HL-60 (cell line): ENCODE measurements at regions not wholly inside any gene's neighbourhood (a gene's known extent, or its start where the extent isn't known, plus 50 kb on each side); places are given as distances from the start of the nearest gene placed in this dataset.
"Not testable (repeated sequence)": the region's sequence is repeated elsewhere in the genome, so short reads cannot be mapped to it uniquely, and the experiment has no call there.

Experiments used
- DNase-seq, 2 experiments: peaks; one replicate each; pipeline ENCODE4 v3.0.0-alpha.2; 2010 to 2020; ENCODE audit warnings: low read depth in 1 of 2, low spot score in 1 of 2
- H3K27ac ChIP-seq: fragments of 250-450 bp; sonication (Bioruptor Pico); replicated peaks from 2 replicates; pipeline ENCODE4 v1.5.1; 2020; ENCODE audit warnings: mild to moderate bottlenecking, moderate library complexity
- H3K27me3 ChIP-seq: fragments of 250-450 bp; sonication (Bioruptor Pico); 2 replicates; pipeline ENCODE4 v1.5.1; 2021; ENCODE audit warnings: mild to moderate bottlenecking, moderate library complexity; ENCODE audit not compliant: insufficient read depth, poor library complexity, severe bottlenecking
- H3K4me3 ChIP-seq: replicated peaks from 2 replicates; pipeline ENCODE4 v1.5.1; 2011; ENCODE audit warnings: mild to moderate bottlenecking, control low read depth, low read length; ENCODE audit not compliant: insufficient read depth
- GABPA ChIP-seq: IDR thresholded peaks from 2 replicates; pipeline ENCODE4 v1.6.1; 2012; ENCODE audit warnings: low read depth
- POLR2AphosphoS5 ChIP-seq: IDR thresholded peaks from 2 replicates; pipeline ENCODE4 v1.6.1; 2012; ENCODE audit warnings: low read depth
- SPI1 ChIP-seq: IDR thresholded peaks from 2 replicates; pipeline ENCODE4 v1.6.1; 2012; ENCODE audit warnings: low read depth, mild to moderate bottlenecking, borderline replicate concordance
- TF ChIP-seq, protein P1 (sequence below): IDR thresholded peaks from one replicate; pipeline ENCODE4 v1.5.1; 2011; ENCODE audit warnings: low read length, control low read depth, inconsistent platforms; ENCODE audit not compliant: insufficient read depth
- TF ChIP-seq, protein P2 (sequence below): IDR thresholded peaks from 2 replicates; pipeline ENCODE4 v1.6.1; 2012; ENCODE audit warnings: low read depth; ENCODE audit not compliant: insufficient replicate concordance

DNA sequence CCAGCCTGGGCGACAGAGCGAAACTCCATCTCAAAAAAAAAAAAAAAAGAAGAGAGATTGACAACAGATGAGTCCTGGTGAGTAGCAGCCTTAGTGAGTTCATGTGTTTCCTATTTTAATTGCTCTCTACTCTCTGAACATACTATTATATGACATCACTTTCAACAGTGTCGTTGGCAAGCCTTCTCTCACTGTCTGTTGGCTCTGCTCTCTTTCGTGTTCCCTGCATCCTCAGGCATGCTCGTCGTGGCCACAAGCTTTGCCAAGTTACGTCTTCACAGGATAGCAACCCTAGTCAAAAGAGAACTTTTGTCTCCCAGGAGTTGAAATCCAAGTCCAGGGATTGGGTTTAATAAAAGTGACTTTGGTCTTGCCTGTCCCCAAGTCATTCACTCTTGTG, 117.1 kb upstream of the EGFL6 start:
- Histone ChIP-seq H3K4me3 (no peak overlapping the region), H3K27ac (no peak overlapping the region), H3K27me3 (no peaks in the 10 kb centered on the region)
- TF ChIP-seq, protein P1, sequence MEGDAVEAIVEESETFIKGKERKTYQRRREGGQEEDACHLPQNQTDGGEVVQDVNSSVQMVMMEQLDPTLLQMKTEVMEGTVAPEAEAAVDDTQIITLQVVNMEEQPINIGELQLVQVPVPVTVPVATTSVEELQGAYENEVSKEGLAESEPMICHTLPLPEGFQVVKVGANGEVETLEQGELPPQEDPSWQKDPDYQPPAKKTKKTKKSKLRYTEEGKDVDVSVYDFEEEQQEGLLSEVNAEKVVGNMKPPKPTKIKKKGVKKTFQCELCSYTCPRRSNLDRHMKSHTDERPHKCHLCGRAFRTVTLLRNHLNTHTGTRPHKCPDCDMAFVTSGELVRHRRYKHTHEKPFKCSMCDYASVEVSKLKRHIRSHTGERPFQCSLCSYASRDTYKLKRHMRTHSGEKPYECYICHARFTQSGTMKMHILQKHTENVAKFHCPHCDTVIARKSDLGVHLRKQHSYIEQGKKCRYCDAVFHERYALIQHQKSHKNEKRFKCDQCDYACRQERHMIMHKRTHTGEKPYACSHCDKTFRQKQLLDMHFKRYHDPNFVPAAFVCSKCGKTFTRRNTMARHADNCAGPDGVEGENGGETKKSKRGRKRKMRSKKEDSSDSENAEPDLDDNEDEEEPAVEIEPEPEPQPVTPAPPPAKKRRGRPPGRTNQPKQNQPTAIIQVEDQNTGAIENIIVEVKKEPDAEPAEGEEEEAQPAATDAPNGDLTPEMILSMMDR = no peak
- TF ChIP-seq, protein P2, sequence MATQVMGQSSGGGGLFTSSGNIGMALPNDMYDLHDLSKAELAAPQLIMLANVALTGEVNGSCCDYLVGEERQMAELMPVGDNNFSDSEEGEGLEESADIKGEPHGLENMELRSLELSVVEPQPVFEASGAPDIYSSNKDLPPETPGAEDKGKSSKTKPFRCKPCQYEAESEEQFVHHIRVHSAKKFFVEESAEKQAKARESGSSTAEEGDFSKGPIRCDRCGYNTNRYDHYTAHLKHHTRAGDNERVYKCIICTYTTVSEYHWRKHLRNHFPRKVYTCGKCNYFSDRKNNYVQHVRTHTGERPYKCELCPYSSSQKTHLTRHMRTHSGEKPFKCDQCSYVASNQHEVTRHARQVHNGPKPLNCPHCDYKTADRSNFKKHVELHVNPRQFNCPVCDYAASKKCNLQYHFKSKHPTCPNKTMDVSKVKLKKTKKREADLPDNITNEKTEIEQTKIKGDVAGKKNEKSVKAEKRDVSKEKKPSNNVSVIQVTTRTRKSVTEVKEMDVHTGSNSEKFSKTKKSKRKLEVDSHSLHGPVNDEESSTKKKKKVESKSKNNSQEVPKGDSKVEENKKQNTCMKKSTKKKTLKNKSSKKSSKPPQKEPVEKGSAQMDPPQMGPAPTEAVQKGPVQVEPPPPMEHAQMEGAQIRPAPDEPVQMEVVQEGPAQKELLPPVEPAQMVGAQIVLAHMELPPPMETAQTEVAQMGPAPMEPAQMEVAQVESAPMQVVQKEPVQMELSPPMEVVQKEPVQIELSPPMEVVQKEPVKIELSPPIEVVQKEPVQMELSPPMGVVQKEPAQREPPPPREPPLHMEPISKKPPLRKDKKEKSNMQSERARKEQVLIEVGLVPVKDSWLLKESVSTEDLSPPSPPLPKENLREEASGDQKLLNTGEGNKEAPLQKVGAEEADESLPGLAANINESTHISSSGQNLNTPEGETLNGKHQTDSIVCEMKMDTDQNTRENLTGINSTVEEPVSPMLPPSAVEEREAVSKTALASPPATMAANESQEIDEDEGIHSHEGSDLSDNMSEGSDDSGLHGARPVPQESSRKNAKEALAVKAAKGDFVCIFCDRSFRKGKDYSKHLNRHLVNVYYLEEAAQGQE = no peak
- TF ChIP-seq POLR2AphosphoS5 (no peak), GABPA (no peak), SPI1 (no peak)
- DNase-seq = no peak

DNA sequence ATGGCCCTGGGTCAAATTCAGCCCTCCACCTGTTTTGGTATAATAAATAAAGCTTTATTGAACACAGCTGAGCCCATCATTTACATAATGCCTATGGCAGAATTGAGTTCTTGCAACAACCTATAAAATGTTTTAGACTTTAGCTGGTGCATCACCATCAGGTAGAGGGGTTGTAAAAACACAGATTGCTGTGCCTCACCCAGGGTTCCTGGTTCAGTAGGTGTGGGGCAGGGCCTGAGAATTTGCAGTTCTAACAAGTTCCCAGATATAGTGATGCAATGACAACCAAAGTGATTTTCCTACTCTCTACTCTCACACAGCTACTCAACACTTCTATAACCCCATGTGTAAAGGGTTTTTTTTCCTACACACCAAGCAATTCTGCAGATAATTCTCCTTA, 120.0 kb upstream of the EGFL6 start:
- Histone ChIP-seq H3K27me3 (no peaks in the 10 kb centered on the region), H3K4me3 (no peak overlapping the region), H3K27ac (no peak overlapping the region)
- no peak for TF ChIP-seq SPI1
- TF ChIP-seq POLR2AphosphoS5 = no peak
- no peak for TF ChIP-seq GABPA
- TF ChIP-seq, protein P1 = no peak
- TF ChIP-seq, protein P2 = no peak
- DNase-seq = no peak

DNA sequence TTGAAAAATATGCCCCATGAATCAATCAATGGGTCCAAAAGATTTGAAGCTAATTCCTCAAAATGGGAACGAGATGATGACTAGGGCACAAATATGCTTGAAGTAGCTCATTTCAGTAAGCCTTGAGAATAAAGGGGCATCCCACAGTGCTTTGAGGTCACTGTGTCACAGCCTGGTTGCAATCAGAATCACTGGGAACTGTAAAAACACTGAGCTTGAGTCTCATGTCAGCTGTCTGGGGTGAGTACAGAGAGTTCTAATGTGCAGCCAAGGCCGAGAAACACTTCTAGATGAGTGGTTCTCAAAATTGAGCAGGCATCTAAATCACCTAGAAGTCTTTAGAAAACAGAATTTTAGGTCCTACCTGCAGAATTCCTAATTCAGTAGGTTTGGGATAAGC, 120.5 kb upstream of the EGFL6 start:
- Histone ChIP-seq H3K27ac (no peak overlapping the region), H3K4me3 (no peak overlapping the region), H3K27me3 (no peaks in the 10 kb centered on the region)
- TF ChIP-seq, protein P2 = no peak
- TF ChIP-seq GABPA = no peak
- no peak for TF ChIP-seq SPI1
- TF ChIP-seq, protein P1 = no peak
- no peak for TF ChIP-seq POLR2AphosphoS5
- DNase-seq = no peak

DNA sequence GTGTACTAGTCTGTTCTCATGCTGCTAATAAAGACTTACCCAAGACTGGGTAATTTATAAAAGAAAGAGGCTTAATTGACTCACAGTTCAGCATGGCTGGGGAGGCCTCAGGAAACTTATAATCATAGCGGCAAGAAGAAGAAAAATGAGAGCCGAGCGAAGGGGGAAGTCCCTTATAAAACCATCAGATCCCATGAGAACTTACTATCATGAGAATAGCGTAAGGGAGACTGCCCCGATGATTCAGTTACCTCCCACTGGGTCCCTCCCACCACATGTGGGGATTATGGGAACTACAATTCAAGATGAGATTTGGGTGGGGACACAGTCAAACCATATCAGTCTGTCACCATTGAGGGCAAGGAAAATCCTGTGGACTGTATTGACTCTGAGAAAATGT, 121.8 kb upstream of the ATXN3L start:
- H3K27ac ChIP-seq, H3K27me3 ChIP-seq, DNase-seq, H3K4me3 ChIP-seq: not testable (repeated sequence)
